ENCODE measurements at regions not wholly inside any gene's neighbourhood (a gene's known extent, or its start where the extent isn't known, plus 50 kb on each side); places are given as distances from the start of the nearest gene placed in this dataset.

DNA sequence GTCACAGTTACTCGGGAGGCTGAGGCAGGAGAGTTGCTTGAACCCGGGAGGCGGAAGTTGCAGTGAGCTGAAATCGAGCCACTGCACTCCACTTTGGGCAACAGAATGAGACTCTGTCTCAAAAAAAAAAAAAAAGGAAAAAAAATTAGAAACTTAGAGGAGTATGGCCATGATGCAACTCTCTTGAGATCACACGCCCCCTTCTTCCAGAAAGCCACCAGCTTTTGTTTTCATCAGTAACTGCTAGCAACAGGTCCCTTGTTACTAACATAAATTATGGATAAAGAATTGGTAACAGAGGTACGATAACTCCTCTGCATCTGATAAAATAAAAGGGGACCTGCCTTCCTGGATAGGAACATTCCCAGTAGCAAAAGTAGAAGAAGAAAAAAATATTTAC, 308.2 kb downstream of the CD83 start:
- TF ChIP-seq, protein P1, sequence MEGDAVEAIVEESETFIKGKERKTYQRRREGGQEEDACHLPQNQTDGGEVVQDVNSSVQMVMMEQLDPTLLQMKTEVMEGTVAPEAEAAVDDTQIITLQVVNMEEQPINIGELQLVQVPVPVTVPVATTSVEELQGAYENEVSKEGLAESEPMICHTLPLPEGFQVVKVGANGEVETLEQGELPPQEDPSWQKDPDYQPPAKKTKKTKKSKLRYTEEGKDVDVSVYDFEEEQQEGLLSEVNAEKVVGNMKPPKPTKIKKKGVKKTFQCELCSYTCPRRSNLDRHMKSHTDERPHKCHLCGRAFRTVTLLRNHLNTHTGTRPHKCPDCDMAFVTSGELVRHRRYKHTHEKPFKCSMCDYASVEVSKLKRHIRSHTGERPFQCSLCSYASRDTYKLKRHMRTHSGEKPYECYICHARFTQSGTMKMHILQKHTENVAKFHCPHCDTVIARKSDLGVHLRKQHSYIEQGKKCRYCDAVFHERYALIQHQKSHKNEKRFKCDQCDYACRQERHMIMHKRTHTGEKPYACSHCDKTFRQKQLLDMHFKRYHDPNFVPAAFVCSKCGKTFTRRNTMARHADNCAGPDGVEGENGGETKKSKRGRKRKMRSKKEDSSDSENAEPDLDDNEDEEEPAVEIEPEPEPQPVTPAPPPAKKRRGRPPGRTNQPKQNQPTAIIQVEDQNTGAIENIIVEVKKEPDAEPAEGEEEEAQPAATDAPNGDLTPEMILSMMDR (IDR thresholded peaks at IDR 0.05; ENCODE audit: low read depth, low read length), result no peak
- H3K4me3 ChIP-seq (ENCODE audit: low read depth, low read length), result no peak overlapping the region

DNA sequence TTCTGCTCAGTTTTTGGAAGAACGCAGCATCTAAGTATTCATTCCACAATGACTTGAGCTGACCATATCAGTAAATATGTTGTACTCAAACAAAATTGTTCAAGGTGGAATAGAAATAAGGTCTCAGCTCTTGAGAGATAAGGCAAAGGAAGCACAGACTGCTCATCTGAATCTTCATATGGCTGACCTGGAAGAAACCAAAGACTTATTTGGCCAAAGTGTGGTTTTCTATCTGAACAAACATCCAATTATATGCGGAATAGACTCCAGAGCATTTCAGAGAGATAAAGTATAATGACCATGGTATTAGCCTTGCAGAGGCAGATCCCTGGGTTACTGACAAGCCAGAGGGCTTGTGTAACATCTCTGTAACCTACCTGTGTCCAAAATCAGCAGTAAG, 308.7 kb downstream of the CD83 start:
- no peak overlapping the region for H3K4me3 ChIP-seq (ENCODE audit: low read depth, low read length)
- TF ChIP-seq, protein P1 (IDR thresholded peaks at IDR 0.05; ENCODE audit: low read depth, low read length), result no peak

DNA sequence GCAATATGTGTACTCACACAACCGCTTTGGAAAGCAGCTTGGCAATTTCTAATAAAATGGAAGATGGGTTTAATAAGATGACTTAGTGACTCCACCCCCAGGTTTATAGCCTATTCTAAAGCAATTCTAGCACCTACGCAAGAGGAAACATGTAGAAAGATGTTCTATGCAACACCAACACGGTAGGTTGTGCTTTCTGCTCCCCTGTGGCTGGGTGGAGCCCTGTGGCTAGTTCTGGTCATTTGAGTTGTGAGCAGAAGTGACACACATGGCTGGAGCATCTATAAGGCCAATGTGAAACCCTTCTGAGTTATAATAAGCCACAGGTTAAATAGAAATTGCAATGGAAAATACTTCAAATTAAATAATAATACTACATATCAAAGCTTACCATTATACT, 310.7 kb downstream of the CD83 start:
- no peak overlapping the region for H3K4me3 ChIP-seq (ENCODE audit: low read depth, low read length)
- TF ChIP-seq, protein P1 (IDR thresholded peaks at IDR 0.05; ENCODE audit: low read depth, low read length), result no peak

DNA sequence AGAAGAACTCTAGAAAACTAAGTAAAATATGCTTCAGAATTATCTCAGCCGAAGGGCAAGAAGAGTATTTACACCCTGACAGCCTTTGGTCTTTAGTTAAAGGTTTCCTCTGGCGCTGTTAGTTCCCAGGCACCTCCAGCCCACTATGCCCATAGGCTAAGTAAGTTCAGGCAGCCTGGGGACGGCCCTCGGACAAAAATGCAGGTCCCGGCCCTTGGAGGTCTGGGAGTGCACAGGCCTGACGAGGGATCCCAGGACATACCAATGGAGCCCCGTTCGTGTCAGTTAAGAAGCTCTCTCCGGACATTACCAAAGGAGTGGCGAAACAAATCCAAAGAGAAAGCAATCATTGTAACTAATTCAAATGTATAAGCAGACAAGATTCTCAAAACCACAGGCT, 311.8 kb downstream of the CD83 start:
- no peak overlapping the region for H3K4me3 ChIP-seq (ENCODE audit: low read depth, low read length)
- TF ChIP-seq, protein P1 (IDR thresholded peaks at IDR 0.05; ENCODE audit: low read depth, low read length), result no peak

DNA sequence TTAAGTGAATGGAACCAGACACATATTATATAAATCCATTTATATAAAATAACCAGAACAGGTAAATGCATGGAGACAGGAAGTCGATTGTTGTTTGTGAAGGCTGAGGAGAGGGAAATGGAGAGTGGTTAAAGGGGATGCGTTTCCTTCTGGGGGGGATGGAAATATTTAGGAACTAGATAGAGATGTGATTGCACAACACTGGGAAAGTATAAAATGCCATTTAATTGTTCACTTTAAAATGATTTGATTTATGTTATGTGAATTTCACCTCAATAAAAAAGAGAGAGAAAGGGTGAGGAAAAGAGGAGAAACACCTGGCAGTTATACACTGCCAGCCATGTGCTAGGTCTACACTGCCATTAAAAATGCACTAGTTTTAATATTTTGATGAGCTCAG, 312.6 kb downstream of the CD83 start:
- TF ChIP-seq, protein P1 (IDR thresholded peaks at IDR 0.05; ENCODE audit: low read depth, low read length), result no peak
- H3K4me3 ChIP-seq (ENCODE audit: low read depth, low read length), result no peak overlapping the region

DNA sequence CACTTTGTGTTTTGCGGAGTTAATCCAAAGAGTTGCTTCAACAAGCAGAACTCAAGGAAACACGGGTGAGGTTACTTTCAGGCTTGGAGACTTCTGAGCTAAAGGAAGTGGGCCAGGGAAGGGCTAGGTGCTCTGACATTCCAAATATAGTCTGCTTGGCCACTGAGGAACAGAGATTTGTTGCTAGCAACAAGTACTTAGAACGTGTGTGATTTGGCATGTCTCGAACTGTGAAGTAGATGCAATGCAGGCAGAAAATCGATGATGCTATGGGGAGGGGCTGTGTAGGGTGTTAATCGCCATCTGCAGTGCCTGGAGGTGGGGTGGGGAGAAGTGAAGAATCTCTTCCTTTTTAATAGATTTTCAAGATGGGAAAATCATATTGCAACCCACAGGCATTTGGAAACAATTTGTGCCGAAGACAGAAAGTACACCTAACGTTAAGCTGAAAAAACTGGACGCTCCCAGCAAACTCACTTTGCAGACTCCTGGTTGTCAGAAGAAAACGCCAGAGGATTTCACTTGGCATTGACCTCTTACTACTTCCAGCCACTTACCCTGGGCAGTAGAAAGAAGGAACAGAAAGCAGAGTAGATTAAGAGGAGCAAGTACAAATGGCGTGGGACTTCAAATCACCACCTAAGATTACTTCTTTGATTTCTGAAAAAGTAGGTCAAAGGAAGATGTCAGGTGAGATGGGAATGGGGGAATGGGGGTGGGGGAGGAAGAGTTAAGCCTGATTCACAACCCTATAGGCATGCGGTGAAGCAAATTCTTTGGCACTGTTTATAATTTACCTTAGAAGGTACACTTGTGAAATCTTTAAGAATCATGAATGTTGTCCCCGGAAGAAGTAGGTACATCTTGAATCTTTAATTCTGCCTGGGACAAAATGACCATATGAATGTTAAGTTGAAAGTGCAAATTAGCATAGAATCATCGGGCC, 314.1 kb downstream of the CD83 start:
- TF ChIP-seq, protein P1 (IDR thresholded peaks at IDR 0.05; ENCODE audit: low read depth, low read length), result no peak
- H3K4me3 ChIP-seq (ENCODE audit: low read depth, low read length), result no peak overlapping the region

DNA sequence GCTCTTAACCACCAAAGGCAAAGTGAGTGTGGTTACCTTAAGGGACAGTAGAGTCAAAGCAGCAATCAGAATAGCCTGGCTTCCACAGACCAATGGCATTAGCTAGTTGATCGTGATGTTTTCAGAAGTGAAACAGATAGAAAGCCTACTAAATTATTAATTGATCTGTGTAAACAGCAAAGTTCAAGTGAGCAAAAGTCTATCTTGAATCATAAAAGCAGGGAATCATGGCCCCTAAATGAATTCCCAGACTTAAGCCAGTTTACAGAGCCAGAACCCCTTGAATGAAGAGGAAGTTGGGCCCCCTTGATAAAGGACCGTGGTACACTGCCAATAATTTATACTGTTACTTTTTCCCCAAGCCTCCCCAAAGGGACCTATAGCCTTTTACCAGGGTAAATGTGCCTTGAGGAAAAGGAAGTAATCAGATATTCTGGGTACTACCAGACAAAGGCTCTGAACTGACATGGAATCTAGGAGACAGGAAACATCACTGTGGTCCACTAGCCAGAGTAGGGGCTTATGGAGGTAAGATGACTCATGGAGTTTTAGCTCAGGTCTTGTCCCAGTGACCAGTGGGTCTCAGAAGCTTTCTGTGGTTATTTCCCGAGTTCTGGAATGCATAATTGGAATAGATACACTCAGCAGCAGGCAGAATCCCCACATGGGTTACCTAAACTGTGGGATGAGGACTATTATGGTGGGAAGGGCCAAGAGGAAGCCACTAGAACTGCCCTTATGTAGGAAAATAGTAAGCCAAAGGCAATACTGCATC, 317.5 kb downstream of the CD83 start:
- no peak overlapping the region for H3K4me3 ChIP-seq (ENCODE audit: low read depth, low read length)
- TF ChIP-seq, protein P1 (IDR thresholded peaks at IDR 0.05; ENCODE audit: low read depth, low read length), result no peak

All from WI38 (cell line).